Vagina (tissue), 2 donors: ENCODE measurements at regions not wholly inside any gene's neighbourhood (a gene's known extent, or its start where the extent isn't known, plus 50 kb on each side); places are given as distances from the start of the nearest gene placed in this dataset.

Experiments
- POLR2A ChIP-seq, 2 donors: fragments of 450-650 bp; IDR thresholded peaks; one replicate each; pipeline ENCODE4 v1.6.1; 2017; ENCODE audit warnings: antibody characterized with exemption in 2 of 2, mild to moderate bottlenecking in 2 of 2, moderate library complexity in 2 of 2
- POLR2AphosphoS5 ChIP-seq, 2 donors: sonication (generic); formaldehyde crosslinking; IDR thresholded peaks; one replicate each; pipeline ENCODE4 v1.9.0; 2017; ENCODE audit warnings: antibody characterized with exemption in 2 of 2, mild to moderate bottlenecking in 2 of 2, low read depth in 1 of 2; ENCODE audit not compliant: insufficient read depth in 1 of 2

- TF ChIP-seq POLR2A (IDR thresholded peaks at IDR 0.05) = no peak
- TF ChIP-seq POLR2AphosphoS5 (IDR thresholded peaks at IDR 0.05; ENCODE audit: insufficient read depth in 1 of 2, low read depth in 1 of 2) = no peak
Measured at GRCh38 chr12:88982694-88983093, 369.6 kb downstream of the DUSP6 start.
